ENCODE measurements at regions not wholly inside any gene's neighbourhood (a gene's known extent, or its start where the extent isn't known, plus 50 kb on each side); places are given as distances from the start of the nearest gene placed in this dataset.
"Not testable (repeated sequence)": the region's sequence is repeated elsewhere in the genome, so short reads cannot be mapped to it uniquely, and the experiment has no call there.

GRCh38 chr17:445839-446238 lies 93.2 kb upstream of the RPH3AL start, which contains the start of gene RFLNB:
RFLNB (minus strand) TSS chr17:445939.
- DNase-seq (ENCODE audit: low read depth in 2 of 2), result not testable (repeated sequence)

GRCh38 chr17:444879-445454 lies 92.4 kb upstream of the RPH3AL start:
- no peak for DNase-seq (ENCODE audit: low read depth in 2 of 2)

- DNase-seq (ENCODE audit: low read depth in 2 of 2), result no peak
Observed at GRCh38 chr17:443109-443508, 90.5 kb upstream of the RPH3AL start.

- DNase-seq (ENCODE audit: low read depth in 2 of 2), result no peak
Observed at GRCh38 chr17:441155-441950, 88.7 kb upstream of the RPH3AL start.

DNA sequence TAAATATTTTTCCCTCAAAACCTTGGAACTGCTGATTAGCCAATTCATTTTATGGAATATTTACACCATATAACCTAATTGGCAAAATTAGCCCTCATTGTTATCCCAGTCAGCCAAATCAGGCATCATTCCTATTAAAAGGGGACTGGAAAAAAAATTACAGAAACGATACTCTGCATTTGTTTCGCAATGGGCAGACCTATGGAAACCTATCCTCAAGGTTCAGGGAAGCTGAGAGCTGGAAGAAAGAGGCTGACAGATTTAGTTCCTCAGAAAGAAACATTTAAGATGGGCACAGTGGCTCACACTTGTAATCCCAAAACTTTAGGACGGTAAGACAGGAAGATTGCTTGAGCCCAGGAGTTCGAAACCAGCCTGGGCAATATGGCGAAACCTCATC lies 85.6 kb upstream of the RPH3AL start:
- no peak for DNase-seq (ENCODE audit: low read depth in 2 of 2)

DNA sequence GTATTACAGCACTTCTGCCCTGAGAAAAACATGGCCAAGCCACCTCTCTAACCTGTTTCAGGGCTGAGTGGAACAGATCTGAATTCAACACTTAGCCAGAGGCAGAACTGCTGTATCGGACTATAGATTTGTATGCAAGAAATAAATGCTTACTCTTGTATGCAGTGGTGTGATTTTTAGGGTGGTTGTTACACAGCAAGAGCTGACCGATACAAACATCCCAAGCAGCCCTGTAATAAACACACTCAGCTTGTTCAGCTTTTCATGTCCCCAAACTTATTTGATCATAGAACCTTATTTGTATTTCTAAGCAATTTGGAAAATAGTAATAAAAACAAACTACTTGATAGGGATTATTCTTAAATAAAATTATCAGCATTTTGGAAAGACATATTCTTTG lies 84.9 kb upstream of the RPH3AL start:
- no peak for DNase-seq (ENCODE audit: low read depth in 2 of 2)

GRCh38 chr17:436571-436970 lies 84.0 kb upstream of the RPH3AL start:
- no peak for DNase-seq (ENCODE audit: low read depth in 2 of 2)

DNA sequence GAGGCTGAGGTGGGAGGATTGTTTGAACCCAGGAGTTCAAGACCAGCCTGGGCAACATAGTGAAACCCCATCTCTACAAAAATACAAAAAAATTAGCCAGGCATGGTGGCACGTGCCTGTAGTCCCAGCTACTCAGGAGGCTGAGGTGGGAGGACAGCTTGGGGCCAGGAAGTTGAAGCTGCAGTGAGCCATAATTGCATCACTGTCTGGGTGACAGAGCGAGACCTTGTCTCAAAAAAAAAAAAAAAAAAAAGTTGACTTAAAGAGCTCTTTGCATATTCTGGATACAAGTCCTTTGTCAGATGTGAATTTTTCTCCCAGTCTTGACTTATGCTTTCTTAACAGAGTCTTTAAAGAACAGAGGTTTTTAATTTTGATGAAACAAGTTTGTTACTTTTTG lies 79.9 kb upstream of the RPH3AL start:
- not testable (repeated sequence) for DNase-seq (ENCODE audit: low read depth in 2 of 2)

- no peak for DNase-seq (ENCODE audit: low read depth in 2 of 2)
Observed at GRCh38 chr17:431494-431893, 78.9 kb upstream of the RPH3AL start.

GRCh38 chr17:429589-429988 lies 77.0 kb upstream of the RPH3AL start:
- DNase-seq (ENCODE audit: low read depth in 2 of 2), result no peak

- no peak for DNase-seq (ENCODE audit: low read depth in 2 of 2)
Observed at GRCh38 chr17:428414-428813, 75.8 kb upstream of the RPH3AL start.

GRCh38 chr17:427891-428290 lies 75.3 kb upstream of the RPH3AL start:
- DNase-seq (ENCODE audit: low read depth in 2 of 2), result no peak

GRCh38 chr17:427327-427726 lies 74.7 kb upstream of the RPH3AL start:
- DNase-seq (ENCODE audit: low read depth in 2 of 2), result no peak

- no peak for DNase-seq (ENCODE audit: low read depth in 2 of 2)
Observed at GRCh38 chr17:422196-422930, 69.8 kb upstream of the RPH3AL start.

- DNase-seq (ENCODE audit: low read depth in 2 of 2), result no peak
Observed at GRCh38 chr17:420479-421175, 68.0 kb upstream of the RPH3AL start.

GRCh38 chr17:419073-419735 lies 66.6 kb upstream of the RPH3AL start:
- no peak for DNase-seq (ENCODE audit: low read depth in 2 of 2)

- DNase-seq (ENCODE audit: low read depth in 2 of 2), result no peak
Observed at GRCh38 chr17:418421-418751, 65.8 kb upstream of the RPH3AL start.

- no peak for DNase-seq (ENCODE audit: low read depth in 2 of 2)
Observed at GRCh38 chr17:417691-418420, 65.2 kb upstream of the RPH3AL start.

DNA sequence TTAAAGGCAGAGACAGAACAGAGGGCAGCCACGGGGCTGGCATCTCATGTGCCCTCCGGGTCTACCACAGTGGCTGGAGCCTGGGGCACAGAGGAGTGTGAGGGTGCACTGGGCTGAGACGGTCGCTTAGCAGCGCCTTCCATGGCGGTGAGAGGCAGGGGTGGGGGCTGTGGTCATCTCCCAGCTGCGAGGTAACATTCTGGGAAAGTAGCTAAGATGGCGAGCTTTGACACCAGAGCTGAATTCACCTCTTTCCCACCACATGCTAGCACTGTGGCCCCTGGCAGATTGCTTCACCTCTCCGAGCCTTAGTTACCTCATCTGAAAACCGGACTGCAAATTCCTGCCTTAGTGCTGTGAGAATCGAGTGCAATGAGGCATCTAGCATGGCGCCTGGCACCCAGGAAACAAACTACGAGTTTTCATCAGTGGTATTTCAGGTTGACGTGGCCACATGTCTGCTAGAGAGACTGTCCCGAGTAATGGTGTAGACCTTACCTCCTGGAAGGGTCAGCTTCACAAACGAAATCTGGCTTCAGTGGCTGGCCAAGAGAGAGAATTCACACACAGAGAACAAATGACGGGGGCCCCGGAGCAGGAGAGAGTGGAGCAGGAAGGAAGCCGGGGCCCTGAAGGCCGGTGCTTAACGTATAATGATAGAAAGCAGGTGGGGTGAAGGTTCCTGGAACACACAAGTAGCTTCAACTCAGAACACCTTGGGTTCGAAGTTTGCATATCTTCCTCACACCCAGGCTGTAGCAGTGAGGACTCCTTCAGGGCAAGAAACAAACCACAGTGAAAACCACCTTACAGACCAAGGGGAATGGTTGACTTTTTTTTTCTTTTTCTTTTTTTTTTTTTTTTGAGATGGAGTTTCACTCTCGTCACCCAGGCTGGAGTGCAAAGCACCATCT lies 63.9 kb upstream of the RPH3AL start:
- DNase-seq (ENCODE audit: low read depth in 2 of 2), result peak in 1 of 2 donors; percentile 36
